ENCODE measurements at regions not wholly inside any gene's neighbourhood (a gene's known extent, or its start where the extent isn't known, plus 50 kb on each side); places are given as distances from the start of the nearest gene placed in this dataset.
"Not testable (repeated sequence)": the region's sequence is repeated elsewhere in the genome, so short reads cannot be mapped to it uniquely, and the experiment has no call there.

DNA sequence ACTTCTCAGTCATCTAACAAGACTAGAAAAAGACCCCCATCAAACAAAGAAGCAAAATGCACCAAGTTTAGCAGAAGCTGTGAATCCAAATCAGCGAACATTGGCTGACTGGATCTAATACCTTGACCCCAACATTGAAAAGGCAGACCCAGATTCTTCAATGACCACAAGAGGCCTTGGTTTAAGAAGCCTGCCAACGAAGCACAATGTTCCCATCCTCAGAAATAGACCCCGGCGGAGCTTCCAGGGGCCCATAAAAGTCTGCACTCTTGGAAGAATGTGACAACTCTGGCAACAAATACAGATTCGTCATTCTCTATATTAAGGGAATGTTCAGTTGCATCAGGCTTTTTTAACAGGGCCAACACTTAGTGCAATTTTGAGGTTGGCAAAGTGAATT is 112.8 kb upstream of the BCL6 start:
- DNase-seq (ENCODE audit: low read depth): no peak
- in situ Hi-C loops (cut with HindIII; ENCODE audit: low sequenced_read_pairs): no loop called here
- TF ChIP-seq, protein P1, sequence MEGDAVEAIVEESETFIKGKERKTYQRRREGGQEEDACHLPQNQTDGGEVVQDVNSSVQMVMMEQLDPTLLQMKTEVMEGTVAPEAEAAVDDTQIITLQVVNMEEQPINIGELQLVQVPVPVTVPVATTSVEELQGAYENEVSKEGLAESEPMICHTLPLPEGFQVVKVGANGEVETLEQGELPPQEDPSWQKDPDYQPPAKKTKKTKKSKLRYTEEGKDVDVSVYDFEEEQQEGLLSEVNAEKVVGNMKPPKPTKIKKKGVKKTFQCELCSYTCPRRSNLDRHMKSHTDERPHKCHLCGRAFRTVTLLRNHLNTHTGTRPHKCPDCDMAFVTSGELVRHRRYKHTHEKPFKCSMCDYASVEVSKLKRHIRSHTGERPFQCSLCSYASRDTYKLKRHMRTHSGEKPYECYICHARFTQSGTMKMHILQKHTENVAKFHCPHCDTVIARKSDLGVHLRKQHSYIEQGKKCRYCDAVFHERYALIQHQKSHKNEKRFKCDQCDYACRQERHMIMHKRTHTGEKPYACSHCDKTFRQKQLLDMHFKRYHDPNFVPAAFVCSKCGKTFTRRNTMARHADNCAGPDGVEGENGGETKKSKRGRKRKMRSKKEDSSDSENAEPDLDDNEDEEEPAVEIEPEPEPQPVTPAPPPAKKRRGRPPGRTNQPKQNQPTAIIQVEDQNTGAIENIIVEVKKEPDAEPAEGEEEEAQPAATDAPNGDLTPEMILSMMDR (IDR thresholded peaks at IDR 0.05; ENCODE audit: low read depth, low read length, missing control alignments): no peak

DNA sequence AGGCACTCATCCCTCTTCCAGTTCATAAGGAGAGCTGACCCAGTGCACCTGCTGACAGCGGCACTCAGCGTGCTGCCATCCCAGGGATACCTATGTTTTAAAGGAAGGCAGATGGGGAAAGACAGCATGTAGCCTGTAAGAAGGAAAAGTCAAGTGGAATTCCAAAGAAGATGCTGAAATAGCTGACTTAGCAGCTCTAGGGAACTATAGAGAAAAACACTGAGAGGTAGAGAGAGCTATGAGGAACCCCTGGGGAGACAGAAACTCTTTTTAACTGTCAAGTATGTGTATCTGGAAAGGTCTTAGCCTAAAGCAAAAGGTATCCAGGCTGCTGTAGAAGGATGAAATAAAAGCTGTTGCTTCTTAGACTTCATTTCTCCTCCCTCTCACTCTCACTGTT is 113.4 kb upstream of the BCL6 start:
- in situ Hi-C loops (cut with HindIII; ENCODE audit: low sequenced_read_pairs): no loop called here
- H3K4me3 ChIP-seq (ENCODE audit: low read depth, low read length): no peak overlapping the region
- no peak for DNase-seq (ENCODE audit: low read depth)
- TF ChIP-seq, protein P1 (IDR thresholded peaks at IDR 0.05; ENCODE audit: low read depth, low read length, missing control alignments): no peak

More for the DNA sequence above, 112.8 kb upstream of the BCL6 start:
- no peak overlapping the region for H3K4me3 ChIP-seq (ENCODE audit: low read depth, low read length)

DNA sequence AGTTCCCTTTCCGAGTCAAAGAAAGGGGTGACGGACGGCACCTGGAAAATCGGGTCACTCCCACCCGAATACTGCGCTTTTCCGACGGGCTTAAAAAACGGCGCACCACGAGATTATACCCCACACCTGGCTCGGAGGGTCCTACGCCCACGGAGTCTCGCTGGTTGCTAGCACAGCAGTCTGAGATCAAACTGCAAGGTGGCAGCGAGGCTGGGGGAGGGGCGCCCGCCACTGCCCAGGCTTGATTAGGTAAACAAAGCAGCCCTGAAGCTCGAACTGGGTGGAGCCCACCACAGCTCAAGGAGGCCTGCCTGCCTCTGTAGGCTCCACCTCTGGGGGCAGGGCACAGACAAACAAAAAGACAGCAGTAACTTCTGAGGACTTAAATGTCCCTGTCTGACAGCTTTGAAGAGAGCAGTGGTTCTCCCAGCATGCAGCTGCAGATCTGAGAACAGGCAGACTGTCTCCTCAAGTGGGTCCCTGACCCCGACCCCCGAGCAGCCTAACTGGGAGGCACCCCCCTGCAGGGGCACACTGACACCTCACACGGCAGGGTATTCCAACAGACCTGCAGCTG is 117.5 kb upstream of the BCL6 start:
- in situ Hi-C loops (cut with HindIII; ENCODE audit: low sequenced_read_pairs); H3K4me3 ChIP-seq (ENCODE audit: low read depth, low read length): not testable (repeated sequence)

DNA sequence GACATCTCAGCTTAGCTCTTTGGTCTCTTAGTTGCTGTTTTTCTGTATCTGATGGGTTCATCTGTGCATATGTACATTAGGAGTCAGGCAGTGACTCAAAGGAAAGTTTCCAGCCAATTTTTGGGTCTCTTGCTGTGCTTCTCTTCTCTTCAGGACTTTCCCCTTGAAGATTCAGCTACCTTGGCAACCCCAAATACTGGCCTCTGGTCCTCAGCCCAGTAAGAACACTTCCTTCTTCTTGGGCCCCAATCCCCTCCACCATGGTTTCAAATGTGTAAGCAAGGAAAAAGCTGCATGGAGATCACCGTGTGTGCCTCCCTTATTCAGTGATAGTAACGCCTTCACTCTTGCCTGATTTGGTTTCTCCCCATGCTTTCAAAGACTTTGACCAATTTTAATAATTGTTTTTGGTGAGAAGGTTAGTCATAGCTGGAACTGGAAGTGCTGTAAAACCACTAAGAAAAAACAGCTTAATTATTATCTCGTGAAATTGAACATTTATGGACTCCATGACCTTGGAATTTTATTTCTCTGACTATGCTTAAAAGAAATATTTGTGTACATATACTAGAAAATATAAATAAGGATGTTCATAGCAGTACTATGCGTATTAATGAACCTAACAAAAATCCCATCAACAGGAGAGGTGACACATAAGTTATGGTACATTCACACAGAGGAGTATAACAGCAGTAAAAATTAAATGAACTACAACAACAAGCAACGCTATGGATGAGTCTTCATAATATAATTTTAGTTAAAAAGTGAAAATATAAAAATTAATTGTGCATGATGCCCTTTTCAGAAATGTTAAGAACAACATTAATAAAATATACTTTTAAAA is 125.3 kb upstream of the BCL6 start:
- in situ Hi-C loops (cut with HindIII; ENCODE audit: low sequenced_read_pairs): no loop called here
- TF ChIP-seq, protein P1 (IDR thresholded peaks at IDR 0.05; ENCODE audit: low read depth, low read length, missing control alignments): no peak
- no peak overlapping the region for H3K4me3 ChIP-seq (ENCODE audit: low read depth, low read length)
- no peak for DNase-seq (ENCODE audit: low read depth)

More for the DNA sequence above, 117.5 kb upstream of the BCL6 start:
- not testable (repeated sequence) for DNase-seq (ENCODE audit: low read depth)

DNA sequence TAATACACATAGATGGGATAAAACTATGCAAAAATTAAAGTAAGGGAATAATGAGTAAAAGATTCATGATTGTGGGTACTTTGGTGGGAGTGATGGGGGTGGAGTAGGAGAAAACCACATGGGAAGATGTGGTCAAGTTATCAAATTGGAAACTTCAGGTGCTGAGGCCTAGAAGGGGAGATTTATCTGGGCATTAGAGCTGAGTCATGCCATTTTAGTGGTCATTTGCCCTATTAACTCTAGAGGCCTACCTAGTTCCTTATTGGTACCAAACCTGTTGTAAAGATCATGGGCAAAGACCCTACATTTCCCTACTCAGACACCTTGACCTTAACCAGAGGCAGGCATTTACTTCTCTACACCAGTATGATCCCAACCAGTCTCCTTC is 125.9 kb upstream of the BCL6 start:
- no peak overlapping the region for H3K4me3 ChIP-seq (ENCODE audit: low read depth, low read length)
- TF ChIP-seq, protein P1 (IDR thresholded peaks at IDR 0.05; ENCODE audit: low read depth, low read length, missing control alignments): no peak
- no peak for DNase-seq (ENCODE audit: low read depth)
- in situ Hi-C loops (cut with HindIII; ENCODE audit: low sequenced_read_pairs): no loop called here

DNA sequence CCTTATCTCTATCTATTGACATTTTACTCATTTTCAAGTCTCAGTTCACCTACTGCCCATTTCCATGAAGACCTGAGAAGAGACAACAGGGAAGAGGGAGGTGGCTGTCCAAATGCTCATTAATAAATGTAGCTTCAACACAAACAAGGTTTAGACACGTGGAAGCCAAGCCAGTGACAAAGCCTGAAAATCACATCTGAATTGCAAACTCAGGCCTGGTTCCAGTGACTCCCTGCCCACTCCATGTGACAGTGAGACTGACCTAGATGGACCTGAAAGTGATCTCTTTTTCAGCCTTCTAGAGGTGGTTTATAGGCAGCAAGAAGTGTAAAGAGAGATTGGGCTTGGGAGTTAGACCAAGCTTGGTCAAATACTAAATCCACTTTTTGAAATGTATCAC is 126.6 kb upstream of the BCL6 start:
- H3K4me3 ChIP-seq (ENCODE audit: low read depth, low read length): no peak overlapping the region
- TF ChIP-seq, protein P1 (IDR thresholded peaks at IDR 0.05; ENCODE audit: low read depth, low read length, missing control alignments): no peak
- in situ Hi-C loops (cut with HindIII; ENCODE audit: low sequenced_read_pairs): no loop called here
- no peak for DNase-seq (ENCODE audit: low read depth)

DNA sequence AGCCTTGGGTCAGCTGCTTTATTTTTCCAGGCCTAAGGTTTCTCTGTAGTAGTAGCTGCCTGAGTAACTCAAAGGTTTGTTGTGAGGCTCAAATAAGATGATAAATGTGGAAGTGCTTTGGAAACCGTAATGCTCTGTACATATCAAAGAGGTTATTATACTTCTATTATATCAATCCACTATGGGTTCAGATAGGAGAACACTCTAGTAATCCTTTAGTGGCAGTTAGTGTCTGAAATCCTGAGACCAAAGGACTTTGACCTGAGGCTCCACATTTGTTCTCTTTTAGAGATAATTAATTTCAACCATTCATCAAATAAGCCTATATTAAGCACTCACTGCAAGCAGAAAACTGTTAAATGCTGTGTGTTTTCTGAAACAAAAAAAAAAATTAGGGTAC is 128.6 kb upstream of the BCL6 start:
- no peak for DNase-seq (ENCODE audit: low read depth)
- in situ Hi-C loops (cut with HindIII; ENCODE audit: low sequenced_read_pairs): no loop called here
- TF ChIP-seq, protein P1 (IDR thresholded peaks at IDR 0.05; ENCODE audit: low read depth, low read length, missing control alignments): no peak
- H3K4me3 ChIP-seq (ENCODE audit: low read depth, low read length): no peak overlapping the region

Data from astrocyte of the cerebellum (primary cell).